ENCODE measurements at regions not wholly inside any gene's neighbourhood (a gene's known extent, or its start where the extent isn't known, plus 50 kb on each side); places are given as distances from the start of the nearest gene placed in this dataset.

DNA sequence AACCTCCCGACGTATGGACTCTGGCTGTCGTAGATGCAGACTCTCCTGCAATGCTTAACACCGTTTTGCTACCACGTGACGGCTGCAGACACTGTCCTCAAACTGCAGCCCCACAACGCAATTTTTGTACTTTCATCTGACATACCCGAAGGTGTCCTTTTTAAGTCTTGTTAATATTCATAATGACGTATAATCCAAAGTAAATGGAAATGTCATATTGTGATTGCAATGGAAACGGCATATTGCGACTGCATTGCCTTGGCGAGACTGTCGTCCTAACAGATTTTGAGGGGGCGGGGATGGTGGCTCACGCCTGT is 79.3 kb upstream of the TBC1D3K start:
- TF ChIP-seq POLR2A (IDR thresholded peaks at IDR 0.05; ENCODE audit: low read depth, low read length) (no peak), TAF1 (IDR thresholded peaks at IDR 0.05; ENCODE audit: borderline replicate concordance, low read depth, low read length) (no peak), POLR2AphosphoS5 (IDR thresholded peaks at IDR 0.05; ENCODE audit: low read depth, low read length) (no peak)

All from GM12892 (cell line).